Peyer's patch (tissue), 4 donors: ENCODE measurements at regions not wholly inside any gene's neighbourhood (a gene's known extent, or its start where the extent isn't known, plus 50 kb on each side); places are given as distances from the start of the nearest gene placed in this dataset.

ENCODE experiments used
- DNase-seq, 3 donors: peaks; one replicate each; pipeline ENCODE4 v3.0.0-alpha.2; 2017 to 2019
- H3K27ac ChIP-seq, 4 donors: fragments of 200-600 bp; sonication (generic); one replicate each; pipeline ENCODE4 v1.5.1; 2016 to 2019
- H3K27me3 ChIP-seq, 2 donors: fragments of 200-600 bp; sonication (generic); one replicate each; pipeline ENCODE4 v1.5.1; 2019
- H3K36me3 ChIP-seq, 3 donors: fragments of 200-600 bp; sonication (generic); one replicate each; pipeline ENCODE4 v1.5.1; 2016 to 2019
- H3K4me1 ChIP-seq, 4 donors: fragments of 200-600 bp; sonication (generic); one replicate each; pipeline ENCODE4 v1.5.1; 2016 to 2019
- H3K4me3 ChIP-seq, 4 donors: fragments of 200-600 bp; sonication (generic); 1 replicate in 3 of 4; 2 replicates in 1 of 4; pipeline ENCODE4 v1.5.1; 2016 to 2019; ENCODE audit warnings: mild to moderate bottlenecking in 1 of 4
- H3K9me3 ChIP-seq, 4 donors: fragments of 200-600 bp; sonication (generic); one replicate each; pipeline ENCODE4 v1.5.1; 2016 to 2019; ENCODE audit warnings: mild to moderate bottlenecking in 1 of 4
- CTCF ChIP-seq, 6 experiments: fragments of 450-650 bp in 4 of 6; fragments of 200-600 bp in 2 of 6; sonication (generic) in 1 of 6; IDR thresholded peaks; one replicate each; pipeline ENCODE4 v1.5.1; 2017 to 2019; ENCODE audit warnings: antibody characterized with exemption in 6 of 6, mild to moderate bottlenecking in 3 of 6, moderate library complexity in 1 of 6
- POLR2A ChIP-seq, 2 donors: fragments of 450-650 bp; IDR thresholded peaks; one replicate each; pipeline ENCODE4 v1.5.1; 2017; ENCODE audit warnings: antibody characterized with exemption in 2 of 2, mild to moderate bottlenecking in 2 of 2, moderate library complexity in 2 of 2

- Histone ChIP-seq H3K4me1 (no peaks in the 10 kb centered on the region), H3K36me3 (no peaks in the 10 kb centered on the region), H3K27ac (peak overlapping the region in 2 of 4 donors; percentile 78 to 82), H3K9me3 (no peaks in the 10 kb centered on the region), H3K4me3 (no peak overlapping the region), H3K27me3 (no peaks in the 10 kb centered on the region)
- no peak for TF ChIP-seq POLR2A (IDR thresholded peaks at IDR 0.05)
- no peak for TF ChIP-seq CTCF (IDR thresholded peaks at IDR 0.05)
- peak in 1 of 3 donors; percentile 7 for DNase-seq
Observed at GRCh38 chr16:86292942-86293341, 217.4 kb upstream of the FOXF1 start.

- peak in 1 of 3 donors; percentile 42 for DNase-seq
- no peaks in the 10 kb centered on the region for H3K4me1 ChIP-seq
- H3K9me3 ChIP-seq = no peaks in the 10 kb centered on the region
- peak overlapping the region in 3 of 4 donors; percentile 46 to 82 (median 78) for H3K27ac ChIP-seq
- TF ChIP-seq CTCF (IDR thresholded peaks at IDR 0.05) = no peak
- no peak for TF ChIP-seq POLR2A (IDR thresholded peaks at IDR 0.05)
- no peaks in the 10 kb centered on the region for H3K36me3 ChIP-seq
- H3K27me3 ChIP-seq = no peaks in the 10 kb centered on the region
- H3K4me3 ChIP-seq = no peak overlapping the region
Observed at GRCh38 chr16:86293906-86294305, 216.4 kb upstream of the FOXF1 start.

GRCh38 chr16:86294535-86295196, 215.7 kb upstream of the FOXF1 start:
- Histone ChIP-seq H3K4me1 (no peaks in the 10 kb centered on the region), H3K27ac (peak overlapping the region; percentile 40 to 82 (median 62)), H3K27me3 (no peaks in the 10 kb centered on the region), H3K4me3 (no peak overlapping the region), H3K36me3 (no peaks in the 10 kb centered on the region), H3K9me3 (no peaks in the 10 kb centered on the region)
- DNase-seq = peak in 1 of 3 donors; percentile 44
- no peak for TF ChIP-seq POLR2A (IDR thresholded peaks at IDR 0.05)
- TF ChIP-seq CTCF (IDR thresholded peaks at IDR 0.05) = no peak

GRCh38 chr16:86296256-86296655, 214.1 kb upstream of the FOXF1 start:
- Histone ChIP-seq H3K4me3 (no peak overlapping the region), H3K4me1 (no peaks in the 10 kb centered on the region), H3K36me3 (no peaks in the 10 kb centered on the region), H3K27ac (peak overlapping the region in 2 of 4 donors; percentile 78 to 91), H3K9me3 (no peaks in the 10 kb centered on the region), H3K27me3 (no peaks in the 10 kb centered on the region)
- DNase-seq = peak in 1 of 3 donors; percentile 35
- TF ChIP-seq POLR2A (IDR thresholded peaks at IDR 0.05) (no peak), CTCF (IDR thresholded peaks at IDR 0.05) (no peak)

GRCh38 chr16:86297391-86297790, 212.9 kb upstream of the FOXF1 start:
- no peaks in the 10 kb centered on the region for H3K27me3 ChIP-seq
- H3K36me3 ChIP-seq = no peaks in the 10 kb centered on the region
- DNase-seq = peak in 1 of 3 donors; percentile 28
- H3K4me1 ChIP-seq = no peaks in the 10 kb centered on the region
- H3K4me3 ChIP-seq = no peak overlapping the region
- TF ChIP-seq POLR2A (IDR thresholded peaks at IDR 0.05) = no peak
- no peak for TF ChIP-seq CTCF (IDR thresholded peaks at IDR 0.05)
- no peaks in the 10 kb centered on the region for H3K9me3 ChIP-seq
- H3K27ac ChIP-seq = peak overlapping the region; percentile 40 to 91 (median 64)
